WTC11 (cell line): ENCODE measurements at regions not wholly inside any gene's neighbourhood (a gene's known extent, or its start where the extent isn't known, plus 50 kb on each side); places are given as distances from the start of the nearest gene placed in this dataset.

Source experiments
- ATAC-seq: fragments of 200-7000 bp; cut with Tn5 transposase; 2 replicates; pipeline ENCODE4 v1.10.0; 2021; ENCODE audit warnings: mild to moderate bottlenecking, moderate library complexity
- CTCF ChIA-PET: fragments of 300-600 bp; sonication (Branson Sonifier 250); formaldehyde crosslinking; loops from one replicate; lab custom pipeline; 2021; ENCODE audit warnings: antibody characterized with exemption; lab: Charles Lee
- POLR2A ChIA-PET: fragments of 350-600 bp; sonication (Branson Sonifier 250); formaldehyde crosslinking; loops from one replicate; lab custom pipeline; 2021; ENCODE audit warnings: antibody characterized with exemption; lab: Charles Lee
- DNase-seq: peaks from one replicate; pipeline ENCODE4 v3.0.0; 2021; ENCODE audit warnings: low spot score
- H3K27ac Mint-ChIP-seq: 2 replicates; pipeline ENCODE4 v1.8.0; 2021; ENCODE audit warnings: mixed read lengths
- H3K27me3 Mint-ChIP-seq: 2 replicates; pipeline ENCODE4 v1.8.0; 2021; ENCODE audit warnings: low read depth, mild to moderate bottlenecking, moderate library complexity, mixed read lengths
- H3K36me3 Mint-ChIP-seq: 2 replicates; pipeline ENCODE4 v1.8.0; 2021; ENCODE audit warnings: mixed read lengths
- H3K4me1 Mint-ChIP-seq: 2 replicates; pipeline ENCODE4 v1.8.0; 2022; ENCODE audit warnings: mixed read lengths
- H3K4me3 Mint-ChIP-seq: 2 replicates; pipeline ENCODE4 v1.8.0; 2021; ENCODE audit warnings: mild to moderate bottlenecking, moderate library complexity, mixed read lengths
- H3K9me3 Mint-ChIP-seq: 2 replicates; pipeline ENCODE4 v1.8.0; 2021; ENCODE audit warnings: mixed read lengths
- GRHL2 ChIP-seq: fragments of 250-450 bp; sonication (Bioruptor Pico); IDR thresholded peaks from 2 replicates; pipeline ENCODE4 v1.8.0; 2022; ENCODE audit warnings: mild to moderate bottlenecking, moderate library complexity; ENCODE audit not compliant: insufficient replicate concordance, severe bottlenecking
- GTF2I ChIP-seq: fragments of 250-450 bp; sonication (Bioruptor Pico); conservative IDR thresholded peaks from 2 replicates; pipeline ENCODE4 v1.4.0; 2021; ENCODE audit warnings: mild to moderate bottlenecking
- IRF2 ChIP-seq: sonication (generic); formaldehyde crosslinking; IDR thresholded peaks from 2 replicates; pipeline ENCODE4 v1.8.0; 2022; ENCODE audit warnings: low read depth, missing genetic modification reagents, borderline replicate concordance
- JAZF1 ChIP-seq: fragments of 250-450 bp; sonication (Bioruptor Pico); IDR thresholded peaks from 2 replicates; pipeline ENCODE4 v1.9.0; 2021; ENCODE audit warnings: moderate library complexity, mild to moderate bottlenecking, inconsistent platforms
- KAT7 ChIP-seq: sonication (generic); formaldehyde crosslinking; IDR thresholded peaks from 2 replicates; pipeline ENCODE4 v1.8.1; 2023; ENCODE audit warnings: missing genetic modification reagents, mild to moderate bottlenecking, borderline replicate concordance
- NFATC4 ChIP-seq: fragments of 250-450 bp; sonication (Bioruptor Pico); IDR thresholded peaks from 2 replicates; pipeline ENCODE4 v1.9.0; 2021; ENCODE audit warnings: mild to moderate bottlenecking
- NFE2L1 ChIP-seq: sonication (generic); formaldehyde crosslinking; IDR thresholded peaks from 2 replicates; pipeline ENCODE4 v1.8.1; 2023; ENCODE audit warnings: missing genetic modification reagents
- NR1H2 ChIP-seq: sonication (generic); formaldehyde crosslinking; IDR thresholded peaks from 2 replicates; pipeline ENCODE4 v1.9.0; 2021; ENCODE audit warnings: mild to moderate bottlenecking, moderate library complexity, missing genetic modification reagents
- ZNF121 ChIP-seq: sonication (generic); formaldehyde crosslinking; IDR thresholded peaks from 2 replicates; pipeline ENCODE4 v1.8.0; 2023; ENCODE audit warnings: missing genetic modification reagents
- ZNF317 ChIP-seq: sonication (generic); formaldehyde crosslinking; IDR thresholded peaks from 2 replicates; pipeline ENCODE4 v1.8.1; 2023; ENCODE audit warnings: low read depth, mild to moderate bottlenecking, moderate library complexity, missing genetic modification reagents, borderline replicate concordance
- ZNF396 ChIP-seq: fragments of 250-450 bp; sonication (Bioruptor Pico); IDR thresholded peaks from 2 replicates; pipeline ENCODE4 v1.8.0; 2021; ENCODE audit warnings: mild to moderate bottlenecking, moderate library complexity, borderline replicate concordance
- ZNF423 ChIP-seq: fragments of 250-450 bp; sonication (Bioruptor Pico); IDR thresholded peaks from 2 replicates; pipeline ENCODE4 v2.1.2; 2022; ENCODE audit warnings: mild to moderate bottlenecking, moderate library complexity
- TF ChIP-seq, protein P1 (sequence below): sonication (generic); formaldehyde crosslinking; conservative IDR thresholded peaks from 2 replicates; pipeline ENCODE4 v1.8.1; 2023; ENCODE audit warnings: mild to moderate bottlenecking, low read depth, missing genetic modification reagents, moderate library complexity
- TF ChIP-seq, protein P2 (sequence below): sonication (generic); formaldehyde crosslinking; IDR thresholded peaks from 2 replicates; pipeline ENCODE4 v1.8.0; 2023; ENCODE audit warnings: mild to moderate bottlenecking, missing genetic modification reagents
- TF ChIP-seq, protein P3 (sequence below): sonication (generic); formaldehyde crosslinking; IDR thresholded peaks from 2 replicates; pipeline ENCODE4 v1.8.1; 2023; ENCODE audit warnings: mild to moderate bottlenecking, missing genetic modification reagents, borderline replicate concordance
- TF ChIP-seq, protein P4 (sequence below): sonication (generic); formaldehyde crosslinking; IDR thresholded peaks from 2 replicates; pipeline ENCODE4 v1.8.1; 2022; ENCODE audit warnings: low read depth, mild to moderate bottlenecking, moderate library complexity, missing genetic modification reagents, borderline replicate concordance
- TF ChIP-seq, protein P5 (sequence below): sonication (generic); formaldehyde crosslinking; IDR thresholded peaks from 2 replicates; pipeline ENCODE4 v1.8.1; 2022; ENCODE audit warnings: missing genetic modification reagents, borderline replicate concordance
- TF ChIP-seq, protein P6 (sequence below): sonication (generic); formaldehyde crosslinking; IDR thresholded peaks from 2 replicates; pipeline ENCODE4 v1.8.1; 2023; ENCODE audit warnings: mild to moderate bottlenecking, moderate library complexity, missing genetic modification reagents

DNA sequence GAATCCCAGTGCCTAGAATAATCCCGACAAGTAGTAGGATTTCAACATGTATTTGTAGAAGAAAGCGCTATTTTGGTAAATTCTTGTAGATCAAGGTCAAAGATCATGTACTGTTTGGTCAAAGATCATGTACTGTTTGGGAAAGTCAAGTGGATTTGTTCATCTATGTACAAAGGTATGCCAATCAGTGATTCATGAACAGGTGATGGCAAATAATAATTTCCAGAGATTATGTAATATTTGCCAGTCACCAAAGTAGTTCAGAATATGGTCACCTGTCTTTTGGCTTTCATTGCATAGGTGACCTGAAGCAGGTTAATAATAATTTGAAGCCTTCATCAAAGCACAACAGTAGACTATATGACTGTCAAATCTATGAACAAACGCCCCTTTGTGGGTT, 398.2 kb downstream of the EFNA5 start:
- CTCF ChIA-PET = no interaction called here
- DNase-seq = no peak

More for the DNA sequence above, 398.2 kb downstream of the EFNA5 start:
- Mint-ChIP-seq H3K4me1 (peaks cover 22% of the 10 kb centered on the region), H3K4me3 (no peak overlapping the region), H3K27ac (no peak overlapping the region), H3K36me3 (no peaks in the 10 kb centered on the region), H3K9me3 (no peaks in the 10 kb centered on the region), H3K27me3 (no peaks in the 10 kb centered on the region)
- no peak for TF ChIP-seq ZNF317
- TF ChIP-seq JAZF1 (CRISPR knock-in tag) = no peak
- TF ChIP-seq NFE2L1 (CRISPR knock-in tag) = no peak
- TF ChIP-seq NR1H2 (CRISPR knock-in tag) = no peak
- TF ChIP-seq, protein P1, sequence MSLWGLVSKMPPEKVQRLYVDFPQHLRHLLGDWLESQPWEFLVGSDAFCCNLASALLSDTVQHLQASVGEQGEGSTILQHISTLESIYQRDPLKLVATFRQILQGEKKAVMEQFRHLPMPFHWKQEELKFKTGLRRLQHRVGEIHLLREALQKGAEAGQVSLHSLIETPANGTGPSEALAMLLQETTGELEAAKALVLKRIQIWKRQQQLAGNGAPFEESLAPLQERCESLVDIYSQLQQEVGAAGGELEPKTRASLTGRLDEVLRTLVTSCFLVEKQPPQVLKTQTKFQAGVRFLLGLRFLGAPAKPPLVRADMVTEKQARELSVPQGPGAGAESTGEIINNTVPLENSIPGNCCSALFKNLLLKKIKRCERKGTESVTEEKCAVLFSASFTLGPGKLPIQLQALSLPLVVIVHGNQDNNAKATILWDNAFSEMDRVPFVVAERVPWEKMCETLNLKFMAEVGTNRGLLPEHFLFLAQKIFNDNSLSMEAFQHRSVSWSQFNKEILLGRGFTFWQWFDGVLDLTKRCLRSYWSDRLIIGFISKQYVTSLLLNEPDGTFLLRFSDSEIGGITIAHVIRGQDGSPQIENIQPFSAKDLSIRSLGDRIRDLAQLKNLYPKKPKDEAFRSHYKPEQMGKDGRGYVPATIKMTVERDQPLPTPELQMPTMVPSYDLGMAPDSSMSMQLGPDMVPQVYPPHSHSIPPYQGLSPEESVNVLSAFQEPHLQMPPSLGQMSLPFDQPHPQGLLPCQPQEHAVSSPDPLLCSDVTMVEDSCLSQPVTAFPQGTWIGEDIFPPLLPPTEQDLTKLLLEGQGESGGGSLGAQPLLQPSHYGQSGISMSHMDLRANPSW (CRISPR knock-in tag) = no peak
- no peak for TF ChIP-seq GRHL2 (CRISPR knock-in tag)
- TF ChIP-seq, protein P2, sequence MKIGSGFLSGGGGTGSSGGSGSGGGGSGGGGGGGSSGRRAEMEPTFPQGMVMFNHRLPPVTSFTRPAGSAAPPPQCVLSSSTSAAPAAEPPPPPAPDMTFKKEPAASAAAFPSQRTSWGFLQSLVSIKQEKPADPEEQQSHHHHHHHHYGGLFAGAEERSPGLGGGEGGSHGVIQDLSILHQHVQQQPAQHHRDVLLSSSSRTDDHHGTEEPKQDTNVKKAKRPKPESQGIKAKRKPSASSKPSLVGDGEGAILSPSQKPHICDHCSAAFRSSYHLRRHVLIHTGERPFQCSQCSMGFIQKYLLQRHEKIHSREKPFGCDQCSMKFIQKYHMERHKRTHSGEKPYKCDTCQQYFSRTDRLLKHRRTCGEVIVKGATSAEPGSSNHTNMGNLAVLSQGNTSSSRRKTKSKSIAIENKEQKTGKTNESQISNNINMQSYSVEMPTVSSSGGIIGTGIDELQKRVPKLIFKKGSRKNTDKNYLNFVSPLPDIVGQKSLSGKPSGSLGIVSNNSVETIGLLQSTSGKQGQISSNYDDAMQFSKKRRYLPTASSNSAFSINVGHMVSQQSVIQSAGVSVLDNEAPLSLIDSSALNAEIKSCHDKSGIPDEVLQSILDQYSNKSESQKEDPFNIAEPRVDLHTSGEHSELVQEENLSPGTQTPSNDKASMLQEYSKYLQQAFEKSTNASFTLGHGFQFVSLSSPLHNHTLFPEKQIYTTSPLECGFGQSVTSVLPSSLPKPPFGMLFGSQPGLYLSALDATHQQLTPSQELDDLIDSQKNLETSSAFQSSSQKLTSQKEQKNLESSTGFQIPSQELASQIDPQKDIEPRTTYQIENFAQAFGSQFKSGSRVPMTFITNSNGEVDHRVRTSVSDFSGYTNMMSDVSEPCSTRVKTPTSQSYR = no peak
- no peak for TF ChIP-seq IRF2
- no peak for TF ChIP-seq NFATC4 (CRISPR knock-in tag)
- TF ChIP-seq, protein P3, sequence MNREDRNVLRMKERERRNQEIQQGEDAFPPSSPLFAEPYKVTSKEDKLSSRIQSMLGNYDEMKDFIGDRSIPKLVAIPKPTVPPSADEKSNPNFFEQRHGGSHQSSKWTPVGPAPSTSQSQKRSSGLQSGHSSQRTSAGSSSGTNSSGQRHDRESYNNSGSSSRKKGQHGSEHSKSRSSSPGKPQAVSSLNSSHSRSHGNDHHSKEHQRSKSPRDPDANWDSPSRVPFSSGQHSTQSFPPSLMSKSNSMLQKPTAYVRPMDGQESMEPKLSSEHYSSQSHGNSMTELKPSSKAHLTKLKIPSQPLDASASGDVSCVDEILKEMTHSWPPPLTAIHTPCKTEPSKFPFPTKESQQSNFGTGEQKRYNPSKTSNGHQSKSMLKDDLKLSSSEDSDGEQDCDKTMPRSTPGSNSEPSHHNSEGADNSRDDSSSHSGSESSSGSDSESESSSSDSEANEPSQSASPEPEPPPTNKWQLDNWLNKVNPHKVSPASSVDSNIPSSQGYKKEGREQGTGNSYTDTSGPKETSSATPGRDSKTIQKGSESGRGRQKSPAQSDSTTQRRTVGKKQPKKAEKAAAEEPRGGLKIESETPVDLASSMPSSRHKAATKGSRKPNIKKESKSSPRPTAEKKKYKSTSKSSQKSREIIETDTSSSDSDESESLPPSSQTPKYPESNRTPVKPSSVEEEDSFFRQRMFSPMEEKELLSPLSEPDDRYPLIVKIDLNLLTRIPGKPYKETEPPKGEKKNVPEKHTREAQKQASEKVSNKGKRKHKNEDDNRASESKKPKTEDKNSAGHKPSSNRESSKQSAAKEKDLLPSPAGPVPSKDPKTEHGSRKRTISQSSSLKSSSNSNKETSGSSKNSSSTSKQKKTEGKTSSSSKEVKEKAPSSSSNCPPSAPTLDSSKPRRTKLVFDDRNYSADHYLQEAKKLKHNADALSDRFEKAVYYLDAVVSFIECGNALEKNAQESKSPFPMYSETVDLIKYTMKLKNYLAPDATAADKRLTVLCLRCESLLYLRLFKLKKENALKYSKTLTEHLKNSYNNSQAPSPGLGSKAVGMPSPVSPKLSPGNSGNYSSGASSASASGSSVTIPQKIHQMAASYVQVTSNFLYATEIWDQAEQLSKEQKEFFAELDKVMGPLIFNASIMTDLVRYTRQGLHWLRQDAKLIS = no peak
- TF ChIP-seq, protein P4, sequence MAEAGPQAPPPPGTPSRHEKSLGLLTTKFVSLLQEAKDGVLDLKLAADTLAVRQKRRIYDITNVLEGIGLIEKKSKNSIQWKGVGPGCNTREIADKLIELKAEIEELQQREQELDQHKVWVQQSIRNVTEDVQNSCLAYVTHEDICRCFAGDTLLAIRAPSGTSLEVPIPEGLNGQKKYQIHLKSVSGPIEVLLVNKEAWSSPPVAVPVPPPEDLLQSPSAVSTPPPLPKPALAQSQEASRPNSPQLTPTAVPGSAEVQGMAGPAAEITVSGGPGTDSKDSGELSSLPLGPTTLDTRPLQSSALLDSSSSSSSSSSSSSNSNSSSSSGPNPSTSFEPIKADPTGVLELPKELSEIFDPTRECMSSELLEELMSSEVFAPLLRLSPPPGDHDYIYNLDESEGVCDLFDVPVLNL (CRISPR knock-in tag) = no peak
- TF ChIP-seq GTF2I (CRISPR knock-in tag) = no peak
- TF ChIP-seq ZNF121 (CRISPR knock-in tag) = no peak
- TF ChIP-seq, protein P5, sequence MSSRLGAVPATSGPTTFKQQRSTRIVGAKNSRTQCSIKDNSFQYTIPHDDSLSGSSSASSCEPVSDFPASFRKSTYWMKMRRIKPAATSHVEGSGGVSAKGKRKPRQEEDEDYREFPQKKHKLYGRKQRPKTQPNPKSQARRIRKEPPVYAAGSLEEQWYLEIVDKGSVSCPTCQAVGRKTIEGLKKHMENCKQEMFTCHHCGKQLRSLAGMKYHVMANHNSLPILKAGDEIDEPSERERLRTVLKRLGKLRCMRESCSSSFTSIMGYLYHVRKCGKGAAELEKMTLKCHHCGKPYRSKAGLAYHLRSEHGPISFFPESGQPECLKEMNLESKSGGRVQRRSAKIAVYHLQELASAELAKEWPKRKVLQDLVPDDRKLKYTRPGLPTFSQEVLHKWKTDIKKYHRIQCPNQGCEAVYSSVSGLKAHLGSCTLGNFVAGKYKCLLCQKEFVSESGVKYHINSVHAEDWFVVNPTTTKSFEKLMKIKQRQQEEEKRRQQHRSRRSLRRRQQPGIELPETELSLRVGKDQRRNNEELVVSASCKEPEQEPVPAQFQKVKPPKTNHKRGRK = no peak
- no peak for TF ChIP-seq ZNF396 (CRISPR knock-in tag)
- TF ChIP-seq ZNF423 (CRISPR knock-in tag) = no peak
- TF ChIP-seq, protein P6, sequence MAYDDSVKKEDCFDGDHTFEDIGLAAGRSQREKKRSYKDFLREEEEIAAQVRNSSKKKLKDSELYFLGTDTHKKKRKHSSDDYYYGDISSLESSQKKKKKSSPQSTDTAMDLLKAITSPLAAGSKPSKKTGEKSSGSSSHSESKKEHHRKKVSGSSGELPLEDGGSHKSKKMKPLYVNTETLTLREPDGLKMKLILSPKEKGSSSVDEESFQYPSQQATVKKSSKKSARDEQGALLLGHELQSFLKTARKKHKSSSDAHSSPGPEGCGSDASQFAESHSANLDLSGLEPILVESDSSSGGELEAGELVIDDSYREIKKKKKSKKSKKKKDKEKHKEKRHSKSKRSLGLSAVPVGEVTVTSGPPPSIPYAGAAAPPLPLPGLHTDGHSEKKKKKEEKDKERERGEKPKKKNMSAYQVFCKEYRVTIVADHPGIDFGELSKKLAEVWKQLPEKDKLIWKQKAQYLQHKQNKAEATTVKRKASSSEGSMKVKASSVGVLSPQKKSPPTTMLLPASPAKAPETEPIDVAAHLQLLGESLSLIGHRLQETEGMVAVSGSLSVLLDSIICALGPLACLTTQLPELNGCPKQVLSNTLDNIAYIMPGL (CRISPR knock-in tag) = no peak
- no peak for TF ChIP-seq KAT7
- no peak for ATAC-seq
- POLR2A ChIA-PET = no interaction called here
